H9 (cell line): ENCODE measurements at regions not wholly inside any gene's neighbourhood (a gene's known extent, or its start where the extent isn't known, plus 50 kb on each side); places are given as distances from the start of the nearest gene placed in this dataset.

ENCODE experiments used
- DNase-seq: peaks from one replicate; pipeline ENCODE4 v3.0.0-alpha.2; 2017
- H2AFZ ChIP-seq: one replicate; pipeline ENCODE4 v1.6.1; 2013; ENCODE audit warnings: mild to moderate bottlenecking, low read length, control low read depth, moderate library complexity
- H2AK5ac ChIP-seq: 2 replicates; pipeline ENCODE4 v1.6.1; 2013; ENCODE audit warnings: low read length, control low read depth, mixed read lengths; ENCODE audit not compliant: insufficient read length
- H2BK120ac ChIP-seq: one replicate; pipeline ENCODE4 v1.6.1; 2013; ENCODE audit warnings: low read depth, mild to moderate bottlenecking, low read length, control low read depth, inconsistent platforms; ENCODE audit not compliant: poor library complexity, severe bottlenecking
- H2BK12ac ChIP-seq: 2 replicates; pipeline ENCODE4 v1.6.1; 2013; ENCODE audit warnings: low read length, control low read depth, mixed read lengths, low read depth; ENCODE audit not compliant: insufficient read length
- H2BK15ac ChIP-seq: 2 replicates; pipeline ENCODE4 v1.6.1; 2013; ENCODE audit warnings: low read depth, low read length, control low read depth
- H2BK20ac ChIP-seq: one replicate; pipeline ENCODE4 v1.6.1; 2013; ENCODE audit warnings: low read depth, mild to moderate bottlenecking, low read length, control low read depth, inconsistent platforms; ENCODE audit not compliant: poor library complexity, severe bottlenecking
- H2BK5ac ChIP-seq: 2 replicates; pipeline ENCODE4 v1.6.1; 2013; ENCODE audit warnings: low read length, control low read depth, mixed read lengths; ENCODE audit not compliant: insufficient read length
- H3K14ac ChIP-seq: 2 replicates; pipeline ENCODE4 v1.6.1; 2013; ENCODE audit warnings: low read length, control low read depth; ENCODE audit not compliant: insufficient read depth
- H3K18ac ChIP-seq: 2 replicates; pipeline ENCODE4 v1.6.1; 2013; ENCODE audit warnings: low read depth, mild to moderate bottlenecking, mixed read lengths, low read length, control low read depth; ENCODE audit not compliant: insufficient read length
- H3K23ac ChIP-seq: 2 replicates; pipeline ENCODE4 v1.6.1; 2013; ENCODE audit warnings: low read length, control low read depth, mixed read lengths, low read depth; ENCODE audit not compliant: insufficient read length
- H3K23me2 ChIP-seq: 2 replicates; pipeline ENCODE4 v1.6.1; 2013; ENCODE audit warnings: low read depth, mild to moderate bottlenecking, mixed read lengths, low read length, control low read depth; ENCODE audit not compliant: insufficient read length, poor library complexity, severe bottlenecking
- H3K27ac ChIP-seq: 2 replicates; pipeline ENCODE4 v1.5.1; 2013; ENCODE audit warnings: low read length, control low read depth, mixed read lengths, low read depth; ENCODE audit not compliant: insufficient read length
- H3K27me3 ChIP-seq: 2 replicates; pipeline ENCODE4 v1.6.1; 2013; ENCODE audit warnings: low read length, control low read depth, inconsistent platforms; ENCODE audit not compliant: insufficient read depth
- H3K4ac ChIP-seq: 2 replicates; pipeline ENCODE4 v1.6.1; 2013; ENCODE audit warnings: low read depth, mild to moderate bottlenecking, control low read depth, inconsistent platforms, low read length, moderate library complexity
- H3K4me1 ChIP-seq: 2 replicates; pipeline ENCODE4 v1.6.1; 2013; ENCODE audit warnings: low read length, control low read depth, inconsistent platforms; ENCODE audit not compliant: insufficient read depth
- H3K4me2 ChIP-seq: 2 replicates; pipeline ENCODE4 v1.6.1; 2013; ENCODE audit warnings: low read length, control low read depth, mixed read lengths; ENCODE audit not compliant: insufficient read length, insufficient read depth
- H3K56ac ChIP-seq: 2 replicates; pipeline ENCODE4 v1.6.1; 2013; ENCODE audit warnings: low read depth, mild to moderate bottlenecking, mixed read lengths, low read length, control low read depth; ENCODE audit not compliant: insufficient read length
- H3K79me1 ChIP-seq: 2 replicates; pipeline ENCODE4 v1.6.1; 2013; ENCODE audit warnings: low read depth, mild to moderate bottlenecking, moderate library complexity, low read length, control low read depth, inconsistent platforms; ENCODE audit not compliant: insufficient read depth, poor library complexity, severe bottlenecking
- H3K79me2 ChIP-seq: 2 replicates; pipeline ENCODE4 v1.6.1; 2013; ENCODE audit warnings: low read length, control low read depth, inconsistent platforms; ENCODE audit not compliant: insufficient read depth
- H3K9ac ChIP-seq: 2 replicates; pipeline ENCODE4 v1.6.1; 2013; ENCODE audit warnings: low read length, control low read depth, mixed read lengths; ENCODE audit not compliant: insufficient read length; ENCODE audit errors: extremely low read depth
- H3K9me3 ChIP-seq: one replicate; pipeline ENCODE4 v1.6.1; 2013; ENCODE audit warnings: low read depth, low read length, inconsistent platforms; ENCODE audit not compliant: control insufficient read depth
- H3T11ph ChIP-seq: one replicate; pipeline ENCODE4 v1.6.1; 2013; ENCODE audit warnings: mild to moderate bottlenecking, low read length, control low read depth, inconsistent platforms
- H4K20me1 ChIP-seq: one replicate; pipeline ENCODE4 v1.6.1; 2013; ENCODE audit not compliant: control insufficient read depth, insufficient read length, insufficient read depth
- H4K5ac ChIP-seq: 2 replicates; pipeline ENCODE4 v1.6.1; 2013; ENCODE audit warnings: low read depth, mild to moderate bottlenecking, mixed read lengths, low read length, control low read depth; ENCODE audit not compliant: insufficient read length
- H4K8ac ChIP-seq: replicated peaks from 2 replicates; pipeline ENCODE4 v1.6.1; 2013; ENCODE audit warnings: low read length, control low read depth, mixed read lengths, low read depth; ENCODE audit not compliant: insufficient read length
- H4K91ac ChIP-seq: 2 replicates; pipeline ENCODE4 v1.6.1; 2013; ENCODE audit warnings: low read depth, mild to moderate bottlenecking, moderate library complexity, mixed read lengths, low read length, control low read depth; ENCODE audit not compliant: insufficient read length
- H3K27ac Mint-ChIP-seq, 3 experiments: 2 replicates in 2 of 3; 3 replicates in 1 of 3; pipeline ENCODE4 v1.8.0; 2020 to 2021; ENCODE audit warnings: mixed read lengths in 3 of 3, mild to moderate bottlenecking in 1 of 3, moderate library complexity in 1 of 3
- H3K27me3 Mint-ChIP-seq: 2 replicates; pipeline ENCODE4 v1.8.0; 2021; ENCODE audit warnings: low read depth, mild to moderate bottlenecking, moderate library complexity, mixed read lengths
- H3K36me3 Mint-ChIP-seq, 3 experiments: 2 replicates in 2 of 3; 3 replicates in 1 of 3; pipeline ENCODE4 v1.8.0; 2020 to 2021; ENCODE audit warnings: low read depth in 3 of 3, mixed read lengths in 3 of 3; ENCODE audit not compliant: insufficient read depth in 1 of 3
- H3K4me1 Mint-ChIP-seq, 2 experiments: 2 replicates each; pipeline ENCODE4 v1.8.0; 2020; ENCODE audit warnings: mixed read lengths in 2 of 2
- H3K4me3 Mint-ChIP-seq, 2 experiments: 2 replicates in 1 of 2; 3 replicates in 1 of 2; pipeline ENCODE4 v1.8.0; 2020 to 2021; ENCODE audit warnings: mild to moderate bottlenecking in 2 of 2, mixed read lengths in 2 of 2, moderate library complexity in 1 of 2
- H3K9me3 Mint-ChIP-seq, 2 experiments: 2 replicates in 1 of 2; 3 replicates in 1 of 2; pipeline ENCODE4 v1.8.0; 2020; ENCODE audit warnings: mild to moderate bottlenecking in 2 of 2, mixed read lengths in 2 of 2, moderate library complexity in 1 of 2
- WGBS: extraction: QIAGEN DNeasy Blood & Tissue Kit; methylation state at CpG from one replicate; pipeline ENCODE4 v1.1.7; 2013; ENCODE audit warnings: missing lambda C conversion rate, low lambda C conversion rate, mixed read lengths; ENCODE audit not compliant: insufficient read length; ENCODE audit errors: extremely low coverage; 5-methylcytosine and 5-hydroxymethylcytosine counted together
- TF ChIP-seq, protein P1 (sequence below): fragments of 200-600 bp; sonication (generic); conservative IDR thresholded peaks from 3 replicates; pipeline ENCODE4 v1.8.0; 2021; ENCODE audit warnings: antibody characterized with exemption, mild to moderate bottlenecking

DNA sequence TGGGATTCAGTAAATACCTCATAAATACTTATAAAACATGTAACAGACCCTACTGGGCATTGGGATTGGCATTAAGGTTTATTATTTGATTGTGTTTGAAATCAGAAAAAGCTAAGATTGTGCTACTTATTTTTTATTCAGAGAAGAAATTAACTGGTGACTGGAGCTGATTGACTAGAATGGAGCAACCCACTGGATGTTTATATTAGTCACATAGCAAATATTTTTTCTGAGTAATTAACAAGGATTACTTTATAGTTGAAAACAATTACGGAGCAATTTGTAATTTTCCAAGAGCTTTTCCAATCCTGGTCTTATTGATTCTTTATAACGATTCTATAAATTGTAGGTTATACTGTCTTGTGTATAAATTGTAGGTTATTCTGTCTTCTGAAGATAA, 208.7 kb downstream of the HLX start:
- Mint-ChIP-seq H3K4me1 (no peaks in the 10 kb centered on the region), H3K27me3 (no peaks in the 10 kb centered on the region), H3K36me3 (no peaks in the 10 kb centered on the region), H3K4me3 (no peak overlapping the region), H3K9me3 (no peaks in the 10 kb centered on the region), H3K27ac (no peak overlapping the region)
- DNase-seq = no peak
- H2BK120ac ChIP-seq = no peak overlapping the region
- H3K23me2 ChIP-seq = no peaks in the 10 kb centered on the region
- no peak overlapping the region for H3K4ac ChIP-seq
- no peak overlapping the region for H4K91ac ChIP-seq
- no peaks in the 10 kb centered on the region for H3K79me1 ChIP-seq
- no peak overlapping the region for H3T11ph ChIP-seq
- no peak overlapping the region for H3K18ac ChIP-seq
- no peak overlapping the region for H4K5ac ChIP-seq
- no peak overlapping the region for H2BK15ac ChIP-seq
- no peaks in the 10 kb centered on the region for H3K79me2 ChIP-seq
- no peak overlapping the region for H2BK20ac ChIP-seq
- no peak overlapping the region for H2BK5ac ChIP-seq
- no peak overlapping the region for H3K23ac ChIP-seq
- no peak overlapping the region for H3K4me2 ChIP-seq
- no peaks in the 10 kb centered on the region for H3K9me3 ChIP-seq
- H4K8ac ChIP-seq = no peak overlapping the region
- H3K9ac ChIP-seq = no peak overlapping the region
- no peak overlapping the region for H3K56ac ChIP-seq
- no peak overlapping the region for H2AFZ ChIP-seq
- no peak overlapping the region for H2BK12ac ChIP-seq
- no peak overlapping the region for H3K14ac ChIP-seq
- H4K20me1 ChIP-seq = no peaks in the 10 kb centered on the region
- TF ChIP-seq, protein P1, sequence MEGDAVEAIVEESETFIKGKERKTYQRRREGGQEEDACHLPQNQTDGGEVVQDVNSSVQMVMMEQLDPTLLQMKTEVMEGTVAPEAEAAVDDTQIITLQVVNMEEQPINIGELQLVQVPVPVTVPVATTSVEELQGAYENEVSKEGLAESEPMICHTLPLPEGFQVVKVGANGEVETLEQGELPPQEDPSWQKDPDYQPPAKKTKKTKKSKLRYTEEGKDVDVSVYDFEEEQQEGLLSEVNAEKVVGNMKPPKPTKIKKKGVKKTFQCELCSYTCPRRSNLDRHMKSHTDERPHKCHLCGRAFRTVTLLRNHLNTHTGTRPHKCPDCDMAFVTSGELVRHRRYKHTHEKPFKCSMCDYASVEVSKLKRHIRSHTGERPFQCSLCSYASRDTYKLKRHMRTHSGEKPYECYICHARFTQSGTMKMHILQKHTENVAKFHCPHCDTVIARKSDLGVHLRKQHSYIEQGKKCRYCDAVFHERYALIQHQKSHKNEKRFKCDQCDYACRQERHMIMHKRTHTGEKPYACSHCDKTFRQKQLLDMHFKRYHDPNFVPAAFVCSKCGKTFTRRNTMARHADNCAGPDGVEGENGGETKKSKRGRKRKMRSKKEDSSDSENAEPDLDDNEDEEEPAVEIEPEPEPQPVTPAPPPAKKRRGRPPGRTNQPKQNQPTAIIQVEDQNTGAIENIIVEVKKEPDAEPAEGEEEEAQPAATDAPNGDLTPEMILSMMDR = no peak
- WGBS = no CpG with 5 or more reads among the region's 2 CpGs
- no peaks in the 10 kb centered on the region for H3K4me1 ChIP-seq
- no peak overlapping the region for H3K27ac ChIP-seq
- no peak overlapping the region for H2AK5ac ChIP-seq
- H3K27me3 ChIP-seq = no peaks in the 10 kb centered on the region
